NCI-H345 treated with DMSO at 0.1 percent for 48 hours (cell line): ENCODE measurements at regions not wholly inside any gene's neighbourhood (a gene's known extent, or its start where the extent isn't known, plus 50 kb on each side); places are given as distances from the start of the nearest gene placed in this dataset.
A peak's percentile ranks its signal among the peaks of the same experiment; 100 is the strongest.
"Not testable (repeated sequence)": the region's sequence is repeated elsewhere in the genome, so short reads cannot be mapped to it uniquely, and the experiment has no call there.

ENCODE experiments used
- DNase-seq: peaks from one replicate; lab custom pipeline; 2025; ENCODE audit not compliant: unreplicated experiment; lab: John Stamatoyannopoulos, UW

GRCh38 chr1:72442262-72442661 is 159.9 kb upstream of the NEGR1 start:
- no peak for DNase-seq

- DNase-seq = no peak
Observed at GRCh38 chr1:72439036-72439435, 156.7 kb upstream of the NEGR1 start.

DNA sequence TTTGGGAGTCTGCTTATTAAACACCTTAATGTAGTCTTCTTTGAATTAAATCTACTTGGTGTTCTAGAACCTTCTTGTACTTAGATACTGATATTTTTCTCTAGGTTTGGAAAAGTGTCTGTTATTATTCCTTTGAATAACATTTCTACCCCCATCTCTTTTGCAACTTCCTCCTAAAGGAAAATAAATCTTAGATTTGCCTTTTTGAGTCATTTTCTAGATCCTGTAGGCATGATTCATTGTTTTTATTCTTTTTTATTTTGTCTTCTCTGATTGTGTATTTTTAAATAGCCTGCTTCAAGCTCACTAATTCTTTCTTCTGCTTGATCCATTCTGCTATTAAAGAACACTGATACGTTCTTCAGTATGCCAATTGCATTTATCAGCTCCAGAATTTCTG is 155.9 kb upstream of the NEGR1 start:
- no peak for DNase-seq

DNA sequence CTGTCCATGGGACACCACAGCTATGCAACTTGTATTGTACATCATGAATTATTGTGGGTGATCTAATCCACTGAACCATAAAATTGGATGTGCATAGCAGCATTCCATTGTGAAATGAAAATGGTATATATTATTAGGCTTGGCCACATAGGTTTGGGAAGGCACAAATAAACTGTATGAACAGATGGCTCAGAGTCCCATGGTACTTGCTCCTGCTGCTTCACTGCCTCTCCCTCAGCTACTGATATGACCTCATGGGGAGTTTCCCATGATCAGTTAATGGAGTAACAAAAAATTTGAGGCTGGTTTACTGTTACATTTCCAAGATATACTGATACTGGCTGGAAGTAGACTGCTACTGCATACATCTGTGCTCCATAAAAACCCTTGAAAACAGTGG is 152.7 kb upstream of the NEGR1 start:
- no peak for DNase-seq

DNA sequence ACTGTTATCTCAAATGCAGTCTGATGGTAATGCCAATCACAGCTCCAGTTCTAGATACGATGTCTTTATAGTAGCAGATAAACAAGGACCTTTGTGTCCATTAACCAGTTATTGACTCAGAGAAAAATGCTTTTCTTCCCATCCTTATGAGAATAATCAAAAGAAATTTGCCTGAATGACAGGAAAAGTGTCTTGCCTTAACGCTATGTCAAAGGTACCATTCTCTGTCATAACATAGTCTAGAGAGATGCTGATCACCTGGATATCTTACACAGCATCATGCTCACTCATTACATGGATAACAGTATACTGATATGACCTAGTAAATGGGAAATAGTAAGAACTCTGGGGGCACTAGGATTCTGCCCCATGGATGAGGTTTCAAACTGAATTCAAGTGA is 151.7 kb upstream of the NEGR1 start:
- no peak for DNase-seq

DNA sequence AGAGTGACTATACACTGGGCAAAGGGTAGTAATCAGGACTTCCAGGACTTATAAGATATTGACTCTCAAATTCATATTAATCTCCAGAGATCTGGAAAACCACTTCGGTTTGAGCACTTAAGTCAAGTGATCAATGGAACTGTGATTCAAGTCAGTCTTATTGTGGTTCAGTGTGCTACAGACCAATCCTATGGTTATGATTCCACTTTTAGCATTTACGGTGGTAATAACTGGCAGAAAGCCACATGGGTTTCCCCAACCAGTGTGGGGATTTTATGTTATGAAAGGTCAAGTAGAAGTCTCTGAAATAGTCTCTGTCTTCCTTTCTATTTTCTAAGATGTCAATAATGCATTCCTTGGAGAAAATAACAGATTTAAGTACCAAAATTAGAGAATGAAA is 151.3 kb upstream of the NEGR1 start:
- DNase-seq = no peak

DNA sequence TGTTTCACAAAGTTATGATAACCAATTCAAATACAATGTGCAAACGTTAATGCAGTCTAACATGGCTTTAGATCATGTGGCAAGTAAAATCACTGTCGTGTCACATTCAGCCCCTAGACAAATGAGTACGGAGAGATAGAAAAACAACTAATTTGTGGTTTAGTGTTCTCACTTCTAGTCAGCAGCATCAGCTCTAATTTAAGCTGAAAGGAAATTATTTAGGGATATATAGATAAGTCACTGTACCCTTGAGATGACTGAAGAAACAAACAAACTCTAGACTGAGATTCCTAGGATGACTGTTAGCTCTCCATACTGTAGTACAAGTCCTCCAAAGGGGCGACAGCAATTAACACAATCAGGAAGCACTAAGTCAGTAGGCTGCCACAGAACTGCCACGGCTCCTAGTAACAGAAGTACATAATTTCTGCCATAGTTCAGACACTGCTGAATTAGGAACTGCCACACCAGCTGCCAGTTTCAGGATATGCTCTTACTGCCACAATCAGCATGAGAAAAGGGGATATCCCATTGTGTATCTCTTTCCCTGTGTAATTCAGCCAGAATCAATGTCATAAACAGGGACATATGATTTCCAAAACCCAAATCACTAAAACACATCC is 150.4 kb upstream of the NEGR1 start:
- no peak for DNase-seq

DNA sequence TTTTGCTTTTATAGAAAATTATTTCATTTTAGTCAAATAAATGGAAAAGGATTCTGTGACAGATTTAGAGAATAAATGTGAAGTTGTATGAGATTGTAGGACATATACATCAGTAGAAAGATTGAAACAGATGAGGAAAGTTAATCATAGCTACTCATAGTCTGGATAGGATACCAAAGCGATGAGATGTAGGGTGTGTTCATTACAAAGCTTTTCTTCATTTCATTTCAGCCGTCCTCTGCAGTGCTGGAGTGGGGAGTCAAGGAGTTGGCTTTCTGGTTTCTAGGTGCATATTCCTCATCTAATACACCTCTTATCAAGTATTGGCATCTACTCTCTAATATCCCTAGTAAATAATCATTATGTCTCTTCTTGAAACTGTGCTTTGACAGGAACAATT is 149.5 kb upstream of the NEGR1 start:
- no peak for DNase-seq

DNA sequence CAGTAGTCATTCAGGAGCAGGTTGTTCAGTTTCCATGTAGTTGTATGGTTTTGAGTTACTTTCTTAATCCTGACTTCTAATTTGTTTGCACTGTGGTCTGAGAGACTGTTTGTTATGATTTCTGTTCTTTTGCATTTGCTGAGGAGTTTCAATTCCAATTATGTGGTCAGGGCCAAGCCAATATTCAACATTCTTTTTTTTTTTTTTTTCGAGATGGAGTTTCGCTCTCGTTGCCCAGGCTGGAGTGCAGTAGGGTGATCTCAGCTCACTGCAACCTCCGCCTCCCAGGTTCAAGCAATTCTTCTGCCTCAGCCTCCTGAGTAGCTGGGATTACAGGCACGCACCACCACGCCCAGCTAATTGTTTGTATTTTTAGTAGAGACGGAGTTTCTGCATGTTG is 145.9 kb upstream of the NEGR1 start:
- DNase-seq = not testable (repeated sequence)

DNA sequence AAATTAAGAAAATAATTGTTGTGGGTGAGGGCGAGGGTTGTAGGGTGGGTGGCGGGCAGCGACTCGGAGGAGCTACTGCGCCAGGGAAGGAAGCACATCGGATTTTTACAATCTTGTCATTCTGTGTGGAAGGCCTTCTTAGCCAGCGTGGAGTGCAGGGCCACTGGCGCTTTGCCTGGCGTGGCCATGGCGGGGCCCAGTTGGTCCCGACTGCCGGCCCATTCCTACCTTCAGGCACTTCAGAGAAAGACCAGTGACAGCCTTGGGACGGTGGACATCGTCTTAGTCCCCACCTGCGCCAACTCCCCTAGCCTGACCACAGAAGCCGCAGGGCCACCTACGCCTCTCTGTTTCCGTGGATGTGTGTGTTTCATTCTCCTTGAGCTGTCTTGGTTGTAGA is 136.9 kb upstream of the NEGR1 start:
- no peak for DNase-seq

DNA sequence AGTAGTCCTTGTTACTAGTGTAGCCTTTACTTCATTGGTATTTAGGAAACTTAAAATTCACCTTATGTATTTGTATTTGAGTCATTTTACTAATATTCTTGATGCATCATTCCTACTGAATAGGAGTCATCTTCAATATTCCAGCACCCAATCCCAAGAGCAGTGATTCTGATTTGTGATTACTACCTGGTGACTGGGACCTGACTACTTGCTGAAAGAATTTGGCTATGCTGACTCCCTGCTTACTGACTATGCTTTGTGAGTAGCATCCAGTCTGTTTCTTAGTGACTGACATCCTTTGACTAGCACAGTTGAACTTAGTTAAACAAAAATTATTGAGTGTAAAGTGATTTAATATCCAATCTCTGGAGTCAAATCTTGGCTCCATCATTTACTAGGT is 129.9 kb upstream of the NEGR1 start:
- DNase-seq = no peak

GRCh38 chr1:72399807-72400206 is 117.5 kb upstream of the NEGR1 start:
- no peak for DNase-seq

- peak; percentile 3 for DNase-seq
Observed at GRCh38 chr1:72397786-72398185, 115.4 kb upstream of the NEGR1 start.

DNA sequence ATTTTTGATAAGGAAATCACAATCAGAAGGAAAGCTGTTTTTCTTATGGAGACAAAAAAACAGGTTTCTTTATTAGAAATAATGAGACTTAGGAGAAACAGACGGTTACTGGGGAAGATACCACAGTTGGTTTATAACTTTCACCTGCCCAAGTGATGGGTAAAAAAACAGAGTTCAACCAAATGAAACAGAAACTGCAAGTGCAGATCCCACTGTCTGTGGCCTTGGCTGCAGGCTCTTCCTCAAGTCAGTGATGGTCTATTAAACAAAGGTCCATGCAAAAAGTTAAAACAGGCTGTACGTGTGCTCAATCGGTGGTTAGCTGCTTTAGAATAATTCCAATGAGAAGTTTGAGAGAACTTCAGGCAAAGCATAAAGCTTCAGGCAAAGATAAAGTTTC is 112.1 kb upstream of the NEGR1 start:
- no peak for DNase-seq

GRCh38 chr1:72379072-72379471 is 96.7 kb upstream of the NEGR1 start:
- DNase-seq = no peak

DNA sequence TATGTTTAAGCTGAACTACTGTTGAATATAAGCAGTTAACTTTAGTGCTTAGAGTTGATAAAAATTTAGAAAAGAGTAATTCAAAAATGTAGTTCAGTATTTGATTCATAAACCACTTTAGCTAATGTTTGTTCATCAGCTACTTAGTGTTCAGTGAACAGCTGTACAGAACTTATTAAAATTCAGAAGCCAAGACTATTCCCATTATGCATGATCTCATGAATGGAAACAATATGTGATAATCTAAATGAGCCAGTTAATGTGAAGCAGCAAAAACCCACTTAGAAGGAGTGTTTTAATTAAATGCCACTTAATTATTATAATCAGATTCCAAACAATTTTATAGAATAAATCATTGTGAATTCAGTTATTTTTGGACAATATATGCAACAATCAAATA is 92.9 kb upstream of the NEGR1 start:
- no peak for DNase-seq

DNA sequence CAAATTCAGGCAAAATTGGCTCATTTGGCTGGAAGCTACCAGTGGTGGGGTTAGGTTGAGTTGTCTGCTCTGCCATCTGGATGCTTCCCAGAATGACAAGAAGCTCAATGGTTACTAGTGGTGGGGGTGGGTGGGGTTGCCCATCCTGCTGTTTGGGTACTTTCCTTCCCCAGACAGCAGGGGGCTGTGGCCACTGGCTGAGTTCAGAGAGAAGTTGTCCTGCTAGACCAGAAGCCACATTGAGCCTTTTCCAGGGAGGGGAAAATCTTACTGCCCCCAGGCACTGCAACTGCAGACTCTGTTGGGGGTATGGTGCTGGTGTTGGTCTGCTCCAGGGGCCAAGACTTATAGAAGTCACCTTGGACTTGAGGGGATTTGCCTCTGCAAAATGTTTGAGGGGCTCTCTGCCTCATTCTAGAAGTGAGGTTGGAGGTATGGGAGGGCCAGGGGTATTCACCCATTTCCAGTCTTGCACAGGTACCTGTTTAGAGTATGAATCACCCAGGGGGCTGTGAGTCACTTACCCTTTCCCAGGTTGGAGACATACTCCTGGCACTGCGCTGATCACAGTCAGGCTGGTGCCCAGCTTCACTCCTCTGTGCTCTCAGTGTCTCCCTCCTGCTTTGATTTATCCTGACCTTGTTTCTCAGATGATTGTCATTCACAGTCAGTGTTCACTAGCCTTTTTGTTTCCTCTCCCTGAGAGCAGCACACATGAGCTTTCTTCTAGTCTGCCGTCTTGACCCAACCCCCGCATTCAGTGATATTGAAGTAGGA is 89.1 kb upstream of the NEGR1 start:
- no peak for DNase-seq

GRCh38 chr1:72370836-72371235 is 88.5 kb upstream of the NEGR1 start:
- DNase-seq = not testable (repeated sequence)

DNA sequence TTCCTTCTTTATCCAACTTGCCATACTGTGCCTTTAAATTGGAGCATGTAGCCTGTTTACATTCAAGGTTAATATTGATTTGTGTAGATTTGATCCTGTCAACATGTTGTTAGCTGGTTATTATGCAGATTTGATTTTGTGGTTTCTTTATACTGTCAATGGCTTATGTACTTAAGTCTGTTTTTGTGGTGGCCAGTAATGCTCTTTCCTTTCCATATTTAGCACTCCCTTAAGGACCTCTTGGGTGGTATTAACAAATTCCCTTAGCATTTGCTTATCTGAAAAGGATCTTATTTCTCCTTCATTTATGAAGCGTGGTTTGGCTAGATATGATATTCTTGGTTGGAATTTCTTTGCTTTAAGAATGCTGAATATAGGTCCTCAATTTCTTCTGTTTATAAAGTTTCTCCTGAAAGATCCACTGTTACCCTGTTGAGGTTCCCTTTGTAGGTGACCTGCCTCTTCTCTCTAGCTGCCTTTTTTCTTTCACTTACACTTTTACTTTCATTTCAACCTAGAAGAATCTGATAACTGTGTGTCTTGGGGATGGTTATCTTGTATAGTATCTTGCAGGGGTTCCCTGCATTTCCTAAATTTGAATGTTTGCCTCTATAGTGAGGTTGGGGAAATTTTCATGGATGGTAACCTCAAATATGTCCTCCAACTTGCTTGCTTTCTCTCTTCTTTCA is 86.9 kb upstream of the NEGR1 start:
- DNase-seq = no peak

DNA sequence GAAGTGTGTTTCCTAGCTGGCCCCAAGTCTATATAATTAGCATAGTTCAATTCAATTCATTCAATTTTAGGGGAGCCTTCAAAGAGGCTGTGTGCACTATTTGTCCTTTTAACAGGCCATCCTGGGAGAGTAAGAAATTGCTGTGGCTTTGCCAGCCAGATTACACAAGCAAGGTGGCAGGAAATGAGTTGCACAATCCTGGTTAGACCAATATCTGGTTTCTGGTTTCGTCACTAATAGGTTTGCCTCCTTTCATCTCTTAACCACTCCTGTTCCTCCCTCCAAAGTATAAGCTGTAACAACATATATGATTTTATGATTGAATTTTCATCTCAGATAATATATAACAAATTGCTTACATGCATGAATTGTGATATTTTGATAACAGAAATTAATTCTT is 84.1 kb upstream of the NEGR1 start:
- no peak for DNase-seq

DNA sequence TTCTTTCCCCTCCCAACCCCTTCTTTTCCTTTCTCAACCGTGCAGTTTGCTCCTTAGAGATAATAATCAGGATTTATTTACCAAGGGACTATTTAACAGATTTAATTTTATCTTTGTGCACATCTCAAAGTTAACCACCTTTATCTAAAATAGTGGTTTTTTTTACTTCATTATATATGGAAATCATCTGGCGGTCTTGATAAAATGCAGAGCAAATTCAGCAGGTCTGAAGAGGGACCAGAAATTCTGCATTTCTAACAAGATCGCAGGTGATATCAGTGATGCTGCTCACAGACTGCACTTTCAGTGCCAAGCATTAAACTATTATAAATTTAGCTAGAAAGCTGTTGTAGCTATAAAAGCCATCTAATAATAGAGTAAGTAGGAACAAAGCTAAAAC is 83.4 kb upstream of the NEGR1 start:
- DNase-seq = no peak

DNA sequence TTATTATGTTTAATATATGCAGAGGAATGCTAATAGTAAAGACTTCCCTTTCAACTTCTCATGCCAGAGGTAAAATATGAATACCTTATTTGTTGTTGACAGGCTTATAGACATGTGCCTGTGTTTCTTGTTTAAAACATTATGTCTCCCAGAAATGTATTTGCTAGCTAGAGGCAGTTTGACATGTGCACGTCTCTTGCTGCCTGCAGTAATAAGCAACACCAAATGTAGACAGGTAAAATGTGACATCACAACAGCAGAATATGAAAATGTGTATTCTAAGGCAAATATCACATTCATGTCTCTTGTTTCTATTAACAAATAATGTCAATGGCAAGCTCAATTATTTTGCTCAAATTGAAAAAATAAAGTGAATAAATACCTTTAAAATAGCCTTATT is 80.2 kb upstream of the NEGR1 start:
- no peak for DNase-seq
